Pulmonary artery endothelial cell (primary cell): ENCODE measurements at regions not wholly inside any gene's neighbourhood (a gene's known extent, or its start where the extent isn't known, plus 50 kb on each side); places are given as distances from the start of the nearest gene placed in this dataset.

ENCODE experiments used
- DNase-seq: peaks from one replicate; pipeline ENCODE4 v3.0.0-alpha.2; 2011; ENCODE audit warnings: low read depth, low spot score

- no peak for DNase-seq
These were observed 269.1 kb downstream of the MTRR start for GRCh38 chr5:8137941-8138550.

- DNase-seq, result no peak
These were observed 269.9 kb downstream of the MTRR start for GRCh38 chr5:8138884-8139283.

DNA sequence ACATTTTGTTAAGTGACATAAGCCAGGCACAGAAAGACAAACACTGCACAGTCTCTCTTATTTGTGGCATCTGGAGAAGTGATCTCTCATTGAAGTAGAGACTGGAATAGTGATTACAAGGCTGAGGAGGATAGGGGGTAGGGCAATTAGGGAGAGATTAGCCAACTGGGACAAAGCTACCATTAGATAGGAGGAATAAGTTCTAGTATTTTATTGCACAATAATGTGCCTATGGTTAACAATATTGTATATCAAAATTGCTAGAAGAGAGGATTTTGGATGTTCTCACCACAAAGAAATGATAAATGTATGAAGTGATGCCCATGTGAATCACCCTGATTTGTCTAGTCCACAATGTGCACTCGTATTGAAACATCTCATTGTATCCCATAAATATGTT, 281.8 kb downstream of the MTRR start:
- no peak for DNase-seq

DNA sequence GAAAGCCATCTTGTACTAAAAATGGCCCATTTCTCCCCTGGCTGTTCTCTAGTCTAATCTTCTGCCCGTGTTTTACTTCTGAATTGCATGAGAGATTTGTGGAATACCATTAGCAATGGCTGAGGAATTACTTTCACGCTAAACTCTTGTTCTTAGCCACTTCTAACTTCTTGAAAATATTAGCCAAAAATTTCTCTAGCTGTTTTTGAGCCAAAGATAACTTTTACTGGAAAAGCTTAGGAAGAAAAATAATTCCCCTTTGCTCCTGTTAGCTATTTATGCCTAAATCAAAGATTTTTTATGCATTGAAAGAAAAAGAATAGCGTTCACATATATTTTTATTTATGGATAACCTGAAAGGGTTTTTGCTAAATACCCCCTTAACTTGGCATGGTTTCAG, 287.8 kb downstream of the MTRR start:
- DNase-seq, result no peak

GRCh38 chr5:8157320-8157822, 288.4 kb downstream of the MTRR start:
- DNase-seq, result no peak

DNA sequence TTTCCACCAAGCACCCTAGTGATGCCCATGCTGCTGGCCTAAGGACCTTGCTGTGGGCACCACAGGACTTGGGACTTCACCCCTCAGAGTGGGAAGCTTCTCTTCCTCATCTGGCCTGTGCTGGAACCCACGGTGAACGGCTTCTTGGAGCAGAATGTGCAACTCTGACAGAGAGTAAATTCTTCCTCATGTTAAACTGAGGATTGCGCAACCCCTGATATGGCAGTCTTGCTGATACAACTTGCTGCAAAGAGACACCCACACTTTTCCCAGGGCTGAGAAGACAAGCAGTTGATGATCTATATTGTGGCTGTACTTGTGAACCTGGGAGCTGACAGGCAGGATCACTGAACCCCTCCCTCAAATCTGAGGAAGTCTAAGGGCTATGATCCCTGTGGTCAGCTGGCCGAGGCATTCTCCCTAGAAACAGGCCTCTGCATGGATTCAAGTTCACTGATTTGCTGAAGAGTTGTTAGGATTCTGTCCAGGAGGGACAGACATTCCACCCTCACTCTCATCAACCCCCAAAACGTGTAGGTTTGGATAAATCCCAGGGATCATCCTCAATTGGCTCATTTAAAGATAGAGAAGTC, 307.2 kb downstream of the MTRR start:
- no peak for DNase-seq

GRCh38 chr5:8184455-8185063, 315.6 kb downstream of the MTRR start:
- DNase-seq, result no peak

DNA sequence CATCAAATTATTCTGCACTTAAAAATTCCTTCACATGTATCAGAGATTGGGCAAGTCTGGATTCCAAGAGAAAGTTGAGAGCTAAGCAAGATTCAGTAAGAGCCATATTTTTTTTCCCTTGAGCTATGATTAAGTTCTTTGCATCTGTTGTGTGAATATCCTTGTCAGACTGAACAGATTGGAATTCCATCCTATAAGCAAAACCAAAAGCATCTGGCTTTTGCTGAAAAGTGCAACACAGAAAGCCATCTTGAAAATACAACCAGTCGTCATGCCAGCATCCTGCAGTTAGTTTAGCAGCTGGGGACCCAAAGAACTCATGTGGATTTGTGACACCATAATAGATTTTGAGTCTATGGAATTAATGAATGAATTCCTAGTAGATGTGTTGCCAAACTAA, 316.9 kb downstream of the MTRR start:
- no peak for DNase-seq

DNA sequence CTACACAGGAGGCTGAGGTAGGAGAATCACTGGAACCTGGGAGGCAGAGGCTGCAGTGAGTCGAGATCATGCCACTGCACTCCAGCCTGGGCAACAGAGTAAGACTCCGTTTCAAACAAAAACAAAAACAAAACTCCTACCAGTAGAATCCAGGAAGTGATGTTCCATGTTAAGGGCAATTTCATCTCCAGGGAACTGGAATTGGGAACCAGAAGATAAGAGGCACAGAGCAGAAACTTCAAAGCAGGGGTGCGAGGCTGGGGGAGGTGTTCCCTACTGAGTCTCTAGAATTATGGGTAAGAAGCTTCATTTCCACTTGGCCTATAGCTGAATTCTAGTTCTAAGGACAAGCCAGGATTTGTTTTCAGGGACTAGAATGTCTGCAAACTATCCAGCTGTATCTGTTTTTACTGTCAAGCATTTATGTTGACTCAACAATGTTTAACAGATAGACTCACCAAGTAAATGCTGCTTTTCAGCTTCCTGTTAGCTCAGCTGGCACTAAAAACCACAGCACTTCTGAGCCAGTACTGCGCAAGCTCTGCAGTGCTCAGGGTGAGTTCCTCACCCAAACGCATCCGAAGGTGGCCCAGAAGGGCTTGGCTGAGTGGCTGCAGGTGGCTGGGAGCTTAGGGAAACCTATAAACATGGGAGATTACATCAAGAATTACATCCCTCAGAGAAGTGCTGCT, 320.1 kb downstream of the MTRR start:
- DNase-seq, result no peak

GRCh38 chr5:8192840-8193239, 323.9 kb downstream of the MTRR start:
- no peak for DNase-seq

DNA sequence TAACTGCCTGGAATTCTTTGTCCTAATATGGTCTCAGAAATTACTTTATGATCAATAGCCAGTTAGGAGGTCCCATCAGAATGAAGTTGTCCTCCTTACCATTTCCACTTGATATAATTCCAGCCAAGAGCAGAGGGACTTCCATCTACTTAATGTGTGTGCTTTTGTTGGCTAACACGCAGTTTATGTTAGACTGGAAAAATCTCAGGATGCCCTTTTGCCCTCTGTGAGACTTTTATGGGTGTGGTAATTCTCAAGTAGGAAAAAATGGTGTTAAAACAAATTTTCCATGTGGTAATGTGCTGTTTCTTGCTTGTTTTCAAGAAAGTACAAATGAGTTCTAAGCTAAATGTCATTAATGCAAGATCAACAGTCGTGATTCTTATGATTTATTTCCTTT, 327.1 kb downstream of the MTRR start:
- DNase-seq, result no peak

- no peak for DNase-seq
These were observed 339.4 kb downstream of the MTRR start for GRCh38 chr5:8208307-8208706.

GRCh38 chr5:8209500-8209899, 340.6 kb downstream of the MTRR start:
- no peak for DNase-seq

DNA sequence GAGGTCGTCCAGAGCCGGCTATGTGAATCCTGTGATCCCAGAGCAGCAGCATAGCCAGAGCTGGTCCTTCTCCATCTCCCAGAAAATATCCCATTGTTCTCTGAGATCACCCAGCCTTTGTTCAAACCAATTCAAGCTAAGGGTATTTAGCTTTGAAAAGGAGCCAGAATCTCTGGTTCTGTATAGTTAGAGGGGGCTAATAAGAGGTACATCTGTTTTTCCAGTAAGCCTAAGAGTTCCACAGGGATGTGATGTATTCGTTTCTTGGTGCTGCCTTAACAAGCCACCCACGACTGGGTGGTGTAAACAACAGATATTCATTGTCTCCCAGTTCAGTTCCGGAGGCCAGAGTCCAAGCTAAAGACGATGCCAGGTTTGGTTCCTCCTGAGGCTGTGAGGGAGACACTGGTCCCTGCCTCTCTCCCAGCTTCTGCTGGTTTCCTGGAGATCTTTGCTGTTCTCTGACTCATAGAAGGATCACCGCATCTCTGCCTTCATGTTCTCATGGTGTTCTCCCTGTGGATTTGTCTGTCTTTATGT, 344.8 kb downstream of the MTRR start:
- DNase-seq, result no peak

GRCh38 chr5:8216921-8217320, 348.0 kb downstream of the MTRR start:
- no peak for DNase-seq

- DNase-seq, result no peak
These were observed 357.2 kb downstream of the MTRR start for GRCh38 chr5:8226148-8226547.

DNA sequence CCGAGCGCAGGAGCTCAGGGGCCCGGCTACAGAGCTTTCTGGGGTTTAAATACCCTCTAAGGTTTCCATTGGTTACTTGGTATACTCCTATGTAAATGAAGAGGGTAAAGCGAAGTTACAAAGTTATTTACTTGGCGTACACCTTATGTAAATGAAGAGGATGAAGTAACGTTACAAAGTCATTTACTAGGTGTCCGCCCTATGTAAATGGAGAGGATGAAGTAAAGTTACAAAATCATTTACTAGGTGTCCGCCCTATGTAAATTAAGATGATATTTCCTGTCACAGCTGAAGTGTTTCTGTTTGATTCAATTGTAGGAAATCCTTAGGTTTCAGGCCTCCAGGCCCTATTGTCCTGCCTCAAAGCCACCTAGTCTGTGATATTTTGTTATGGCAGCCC, 358.2 kb downstream of the MTRR start:
- no peak for DNase-seq

- no peak for DNase-seq
These were observed 360.6 kb downstream of the MTRR start for GRCh38 chr5:8229551-8229950.

DNA sequence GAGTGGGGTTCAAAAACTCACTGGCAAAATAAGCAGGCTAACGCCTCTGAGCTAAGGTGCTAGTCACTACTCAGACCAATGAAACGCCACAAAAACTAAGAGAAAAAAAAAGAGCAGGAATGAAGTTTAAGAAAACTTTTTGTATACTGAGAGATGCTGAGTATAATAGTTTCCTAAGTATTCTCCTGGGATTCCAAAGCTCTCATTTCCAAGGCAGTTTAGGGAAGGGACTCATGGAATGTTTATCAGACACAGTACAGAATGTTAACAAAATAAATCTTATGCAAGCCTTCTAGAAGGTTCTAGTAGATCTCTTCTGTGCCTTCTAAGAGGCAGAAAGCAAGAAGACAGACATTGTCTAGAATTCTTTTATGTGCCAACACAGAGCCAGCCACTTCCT, 361.9 kb downstream of the MTRR start:
- DNase-seq, result no peak

DNA sequence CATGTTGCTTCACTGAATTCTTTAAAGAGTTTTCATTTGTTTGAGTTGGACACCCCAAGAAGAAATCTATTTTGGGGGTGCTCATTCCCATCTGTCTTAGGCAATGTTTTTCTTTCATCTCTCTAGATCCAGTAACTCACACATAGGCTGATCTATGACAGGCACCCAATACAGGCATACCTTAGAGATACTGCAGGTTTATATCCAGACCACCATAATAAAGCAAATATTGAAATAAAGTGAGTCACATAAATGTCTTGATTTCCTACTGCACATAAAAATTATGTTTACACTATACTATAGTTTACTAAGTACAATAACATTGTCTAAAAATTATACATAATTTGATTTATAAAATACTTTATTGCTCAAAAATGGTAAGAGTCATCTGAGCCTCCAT, 364.5 kb downstream of the MTRR start:
- no peak for DNase-seq

- DNase-seq, result no peak
These were observed 365.3 kb downstream of the MTRR start for GRCh38 chr5:8234179-8234770.

GRCh38 chr5:8238080-8238479, 369.1 kb downstream of the MTRR start:
- no peak for DNase-seq
